ENCODE measurements at regions not wholly inside any gene's neighbourhood (a gene's known extent, or its start where the extent isn't known, plus 50 kb on each side); places are given as distances from the start of the nearest gene placed in this dataset.

- Mint-ChIP-seq H3K36me3 (ENCODE audit: insufficient read depth) (no peaks in the 10 kb centered on the region), H3K9me3 (ENCODE audit: low read depth) (no peaks in the 10 kb centered on the region), H3K27ac (no peak overlapping the region), H3K27me3 (peaks cover 4% of the 10 kb centered on the region), H3K4me3 (ENCODE audit: low read depth) (no peak overlapping the region), H3K4me1 (ENCODE audit: low read depth) (no peaks in the 10 kb centered on the region)
- TF ChIP-seq CTCF (IDR thresholded peaks at IDR 0.05; ENCODE audit: unreplicated experiment): no peak
- no peak for DNase-seq (ENCODE audit: low spot score, unreplicated experiment)
Measured at GRCh38 chr1:214791961-214792360, 189.0 kb downstream of the CENPF start.

GRCh38 chr1:214792527-214793186 is 189.7 kb downstream of the CENPF start:
- TF ChIP-seq CTCF (IDR thresholded peaks at IDR 0.05; ENCODE audit: unreplicated experiment): no peak
- no peak overlapping the region for H3K4me3 Mint-ChIP-seq (ENCODE audit: low read depth)
- H3K36me3 Mint-ChIP-seq (ENCODE audit: insufficient read depth): no peaks in the 10 kb centered on the region
- no peaks in the 10 kb centered on the region for H3K4me1 Mint-ChIP-seq (ENCODE audit: low read depth)
- DNase-seq (ENCODE audit: low spot score, unreplicated experiment): no peak
- no peaks in the 10 kb centered on the region for H3K9me3 Mint-ChIP-seq (ENCODE audit: low read depth)
- H3K27ac Mint-ChIP-seq: no peak overlapping the region
- H3K27me3 Mint-ChIP-seq: peaks cover 4% of the 10 kb centered on the region

GRCh38 chr1:214793708-214794107 is 190.7 kb downstream of the CENPF start:
- no peak for TF ChIP-seq CTCF (IDR thresholded peaks at IDR 0.05; ENCODE audit: unreplicated experiment)
- Mint-ChIP-seq H3K27me3 (no peaks in the 10 kb centered on the region), H3K27ac (no peak overlapping the region), H3K4me3 (ENCODE audit: low read depth) (no peak overlapping the region), H3K36me3 (ENCODE audit: insufficient read depth) (no peaks in the 10 kb centered on the region), H3K9me3 (ENCODE audit: low read depth) (no peaks in the 10 kb centered on the region), H3K4me1 (ENCODE audit: low read depth) (no peaks in the 10 kb centered on the region)
- DNase-seq (ENCODE audit: low spot score, unreplicated experiment): no peak

- no peaks in the 10 kb centered on the region for H3K36me3 Mint-ChIP-seq (ENCODE audit: insufficient read depth)
- H3K9me3 Mint-ChIP-seq (ENCODE audit: low read depth): peaks cover 6% of the 10 kb centered on the region
- H3K4me1 Mint-ChIP-seq (ENCODE audit: low read depth): no peaks in the 10 kb centered on the region
- no peak overlapping the region for H3K4me3 Mint-ChIP-seq (ENCODE audit: low read depth)
- DNase-seq (ENCODE audit: low spot score, unreplicated experiment): no peak
- H3K27me3 Mint-ChIP-seq: peaks cover 4% of the 10 kb centered on the region
- TF ChIP-seq CTCF (IDR thresholded peaks at IDR 0.05; ENCODE audit: unreplicated experiment): no peak
- no peak overlapping the region for H3K27ac Mint-ChIP-seq
Measured at GRCh38 chr1:214801191-214801590, 198.2 kb downstream of the CENPF start.

- Mint-ChIP-seq H3K9me3 (ENCODE audit: low read depth) (peaks cover 12% of the 10 kb centered on the region), H3K4me1 (ENCODE audit: low read depth) (no peaks in the 10 kb centered on the region), H3K27ac (no peak overlapping the region), H3K27me3 (no peaks in the 10 kb centered on the region), H3K4me3 (ENCODE audit: low read depth) (no peak overlapping the region), H3K36me3 (ENCODE audit: insufficient read depth) (no peaks in the 10 kb centered on the region)
- peak; percentile 43 for TF ChIP-seq CTCF (IDR thresholded peaks at IDR 0.05; ENCODE audit: unreplicated experiment)
- no peak for DNase-seq (ENCODE audit: low spot score, unreplicated experiment)
Measured at GRCh38 chr1:214808845-214809460, 206.0 kb downstream of the CENPF start.

All from progenitor cell of endocrine pancreas (in vitro differentiated cells).